Activated T-cell treated with anti-CD3 and anti-CD28 coated beads, Interleukin-2, amount 50 U/mL, for 48 hours (primary cell): ENCODE measurements at regions not wholly inside any gene's neighbourhood (a gene's known extent, or its start where the extent isn't known, plus 50 kb on each side); places are given as distances from the start of the nearest gene placed in this dataset.
"Not testable (repeated sequence)": the region's sequence is repeated elsewhere in the genome, so short reads cannot be mapped to it uniquely, and the experiment has no call there.

Experiments
- DNase-seq, 2 experiments: peaks; one replicate each; pipeline ENCODE4 v3.0.0-alpha.2; 2020

GRCh38 chr5:101153526-101153925, 250.4 kb upstream of the ST8SIA4 start:
- no peak for DNase-seq

DNA sequence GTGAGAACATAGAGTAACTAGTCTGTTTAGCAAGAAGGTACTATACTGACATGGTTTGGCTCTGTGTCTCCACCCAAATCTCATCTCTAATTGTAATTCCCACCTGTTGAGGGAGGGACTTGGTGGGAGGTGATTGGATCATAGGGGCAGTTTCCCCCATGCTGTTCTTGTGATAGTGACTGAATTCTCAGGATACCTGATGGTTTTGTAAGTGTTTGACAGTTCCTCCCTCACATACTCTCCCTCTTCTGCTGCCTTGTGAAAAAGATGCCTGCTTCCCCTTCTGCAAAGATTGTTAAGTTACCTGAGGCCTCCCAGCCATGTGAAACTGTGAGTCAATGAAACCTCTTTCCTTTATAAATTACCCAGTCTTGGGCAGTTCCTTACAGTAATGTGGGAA, 240.4 kb upstream of the ST8SIA4 start:
- DNase-seq: no peak

- no peak for DNase-seq
Observed at GRCh38 chr5:101142102-101142501, 239.0 kb upstream of the ST8SIA4 start.

DNA sequence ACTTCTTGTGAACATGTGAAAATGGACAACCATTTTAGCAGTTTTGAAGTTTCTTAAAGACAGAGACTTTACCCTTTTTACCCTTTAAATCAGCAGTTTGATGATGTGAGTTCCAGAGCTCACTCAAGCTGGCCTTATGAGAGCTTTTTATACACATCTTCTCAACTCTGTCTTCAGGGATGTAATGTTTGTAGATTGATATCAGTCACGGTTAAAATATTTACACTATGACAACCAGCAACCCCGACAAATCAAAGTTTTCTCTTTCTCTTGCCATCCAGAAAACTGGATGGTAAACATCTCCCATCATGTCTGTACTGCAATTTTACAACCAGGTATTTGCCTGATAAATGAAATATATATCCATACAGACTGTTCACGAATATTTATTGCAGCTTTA, 233.4 kb upstream of the ST8SIA4 start:
- DNase-seq: no peak

- DNase-seq: no peak
Observed at GRCh38 chr5:101123363-101123762, 220.3 kb upstream of the ST8SIA4 start.

GRCh38 chr5:101112645-101113044, 209.6 kb upstream of the ST8SIA4 start:
- no peak for DNase-seq

DNA sequence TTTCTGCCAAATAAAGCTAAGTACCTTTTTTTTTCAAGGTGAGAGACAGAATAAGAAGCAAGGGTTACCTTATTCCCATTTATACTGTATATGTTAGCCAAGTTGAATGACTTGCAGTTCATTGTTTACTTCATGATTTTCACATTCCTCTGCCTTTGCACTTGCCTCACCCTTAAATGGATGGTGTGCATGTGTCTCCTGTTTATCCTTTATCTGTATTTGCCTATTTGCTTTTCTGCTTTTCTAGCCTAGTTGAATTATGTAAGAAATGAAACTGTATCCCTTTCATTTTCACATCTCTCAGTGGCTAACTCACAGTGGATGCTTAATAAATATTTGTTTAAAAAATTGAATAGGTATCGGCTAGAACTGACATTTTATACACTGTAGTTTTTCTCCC, 200.8 kb upstream of the ST8SIA4 start:
- no peak for DNase-seq

- DNase-seq: no peak
Observed at GRCh38 chr5:101102506-101102905, 199.4 kb upstream of the ST8SIA4 start.

DNA sequence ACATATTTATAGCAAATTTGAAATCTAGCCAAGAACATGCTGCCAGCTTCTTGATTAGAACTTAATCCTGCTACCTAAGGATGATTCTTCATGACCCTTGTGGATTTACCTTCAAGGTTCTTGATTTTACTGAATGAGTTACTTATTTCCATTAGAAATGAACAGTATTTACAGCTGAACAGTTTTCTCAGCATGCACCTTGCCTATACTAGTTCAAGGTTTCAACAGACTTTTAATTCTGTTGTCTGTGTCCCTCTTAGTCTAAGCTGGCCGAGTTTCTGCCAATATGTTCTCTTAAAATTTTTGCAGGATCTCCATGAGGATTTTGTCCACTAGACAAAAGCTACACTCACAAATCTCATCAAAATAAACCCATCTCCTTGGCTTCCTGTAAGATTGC, 188.8 kb upstream of the ST8SIA4 start:
- DNase-seq: no peak

GRCh38 chr5:101084353-101084752, 181.3 kb upstream of the ST8SIA4 start:
- no peak for DNase-seq

DNA sequence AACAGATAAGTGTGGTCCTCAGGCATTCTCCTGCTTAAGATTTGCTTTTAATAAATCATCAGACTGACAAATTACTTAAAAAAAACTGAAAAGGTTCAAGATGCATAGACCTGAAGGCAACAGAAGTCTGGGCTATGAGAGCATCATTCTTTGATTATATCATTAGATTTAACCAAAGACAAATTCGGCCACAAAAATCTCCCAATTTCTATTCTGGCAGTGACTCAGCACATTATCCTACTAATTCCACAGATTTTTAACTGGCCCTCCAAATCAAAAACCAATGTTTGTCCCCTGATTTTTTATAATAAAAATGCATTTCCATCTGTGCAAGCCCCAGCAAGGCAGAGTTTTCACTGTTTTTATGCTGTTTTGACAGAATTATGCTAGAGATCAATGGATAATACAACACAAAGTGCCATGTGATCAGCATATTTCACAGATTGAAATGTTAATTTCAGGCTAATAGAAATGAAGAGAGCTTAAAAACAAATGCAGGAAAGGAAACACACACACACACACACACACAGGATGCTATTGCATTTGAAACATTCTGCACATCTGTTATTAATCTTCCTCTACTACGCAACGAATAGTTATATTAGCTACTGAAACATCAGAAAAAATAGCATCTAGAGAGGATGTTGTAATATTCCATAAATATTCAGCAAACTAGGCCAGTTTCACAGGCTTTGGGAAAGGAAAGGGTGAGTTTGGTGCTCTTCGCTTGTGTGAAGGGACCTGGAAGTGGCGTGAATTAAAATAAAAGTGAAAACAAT, 177.6 kb upstream of the ST8SIA4 start:
- DNase-seq: no peak

GRCh38 chr5:101068298-101068697, 165.2 kb upstream of the ST8SIA4 start:
- DNase-seq: no peak

DNA sequence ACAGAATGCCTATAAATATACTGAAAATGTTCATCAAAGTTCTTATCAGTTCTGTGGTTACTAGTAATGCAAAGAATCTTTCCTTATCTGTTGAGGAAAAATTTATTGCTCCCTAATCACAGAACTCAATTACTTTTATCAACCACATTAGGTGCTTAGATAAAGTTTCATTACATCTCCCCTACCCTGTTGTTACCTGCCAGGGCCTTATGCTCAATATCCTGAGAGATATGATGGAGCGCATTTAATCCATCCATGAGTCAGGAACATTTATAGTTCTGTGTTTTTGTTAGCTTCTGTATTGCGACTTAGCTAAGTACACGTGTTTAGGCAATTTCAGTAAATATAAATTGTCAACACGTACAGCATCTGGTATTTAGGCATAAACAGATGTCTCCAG, 164.3 kb upstream of the ST8SIA4 start:
- no peak for DNase-seq

GRCh38 chr5:101062902-101063301, 159.8 kb upstream of the ST8SIA4 start:
- no peak for DNase-seq

DNA sequence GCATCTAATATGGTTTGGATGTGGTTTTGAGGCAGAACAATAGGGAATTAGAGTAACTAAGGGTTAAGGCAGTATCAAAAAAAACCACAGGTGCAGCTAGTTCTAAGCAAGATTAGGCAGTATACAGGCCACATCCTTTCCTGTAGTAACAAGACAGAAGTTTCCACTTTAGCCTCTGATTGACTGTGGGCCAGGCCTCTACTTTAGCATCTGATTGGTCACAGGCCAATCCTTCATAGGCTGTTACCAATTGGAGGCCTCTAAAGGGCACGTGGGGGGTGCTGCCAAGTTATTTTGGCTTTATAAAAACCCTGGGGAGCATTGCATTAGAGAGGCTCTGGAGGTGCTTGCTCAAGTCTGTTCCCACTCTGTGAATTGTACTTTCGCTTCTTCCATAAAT, 144.1 kb upstream of the ST8SIA4 start:
- no peak for DNase-seq

- DNase-seq: no peak
Observed at GRCh38 chr5:101045689-101046088, 142.6 kb upstream of the ST8SIA4 start.

GRCh38 chr5:101040002-101040401, 136.9 kb upstream of the ST8SIA4 start:
- DNase-seq: not testable (repeated sequence)

DNA sequence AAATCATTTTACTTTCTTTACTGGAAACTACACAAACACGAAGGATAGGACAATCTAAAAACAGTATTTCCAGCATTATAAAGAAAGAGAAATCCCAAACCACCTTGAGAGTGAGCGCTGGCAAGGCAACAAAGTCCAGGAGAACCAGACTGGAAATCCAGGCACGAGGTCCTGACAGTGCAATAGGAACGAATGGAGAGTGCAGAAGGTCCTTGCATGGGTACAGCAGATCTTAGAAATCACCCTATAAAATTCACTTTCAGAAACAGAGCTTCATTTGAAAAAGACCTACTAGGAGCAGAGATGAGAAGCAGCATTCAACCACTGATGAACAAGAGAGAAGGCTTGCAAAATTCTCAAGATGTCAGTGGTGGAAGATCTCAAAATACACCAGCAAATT, 133.7 kb upstream of the ST8SIA4 start:
- DNase-seq: no peak

GRCh38 chr5:101035425-101035824, 132.3 kb upstream of the ST8SIA4 start:
- no peak for DNase-seq

GRCh38 chr5:101024299-101024698, 121.2 kb upstream of the ST8SIA4 start:
- DNase-seq: no peak

DNA sequence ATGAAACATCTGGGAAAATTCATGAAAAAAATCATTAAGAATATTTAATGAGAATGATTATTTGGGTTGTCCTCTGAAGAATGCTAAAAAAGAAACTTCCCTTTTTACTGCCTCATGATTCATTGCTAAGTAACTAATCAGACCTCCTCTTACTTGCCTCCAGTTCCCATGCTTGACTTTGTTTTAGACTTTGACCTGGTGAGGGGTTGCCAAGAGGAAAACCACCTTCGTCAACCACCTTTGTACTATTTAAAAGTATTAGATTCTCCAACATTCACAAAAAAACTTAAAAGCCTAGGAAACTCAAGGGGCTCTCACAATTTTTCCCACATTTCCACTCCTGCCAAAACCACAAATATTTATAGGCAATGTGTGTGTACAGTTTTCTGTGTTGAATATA, 115.2 kb upstream of the ST8SIA4 start:
- no peak for DNase-seq

DNA sequence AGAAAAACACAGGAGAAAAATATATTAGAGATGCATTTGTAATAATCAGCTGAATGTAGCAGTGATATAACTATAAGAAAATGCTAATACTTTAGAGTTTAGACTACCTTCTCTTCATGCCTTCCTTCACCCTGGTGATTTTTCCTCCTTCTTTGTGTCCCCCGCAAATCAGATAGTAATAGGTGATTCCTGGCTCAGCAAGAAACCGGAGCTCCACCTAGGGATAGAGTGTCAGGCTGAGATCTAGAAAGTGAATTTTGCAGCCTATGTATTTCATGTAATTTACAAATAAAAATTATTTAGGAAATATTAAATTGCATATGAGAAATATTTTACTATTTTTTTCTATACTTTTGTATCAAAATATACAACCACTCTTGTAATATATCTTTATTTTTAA, 109.8 kb upstream of the ST8SIA4 start:
- no peak for DNase-seq

- DNase-seq: no peak
Observed at GRCh38 chr5:101009758-101010519, 106.9 kb upstream of the ST8SIA4 start.

DNA sequence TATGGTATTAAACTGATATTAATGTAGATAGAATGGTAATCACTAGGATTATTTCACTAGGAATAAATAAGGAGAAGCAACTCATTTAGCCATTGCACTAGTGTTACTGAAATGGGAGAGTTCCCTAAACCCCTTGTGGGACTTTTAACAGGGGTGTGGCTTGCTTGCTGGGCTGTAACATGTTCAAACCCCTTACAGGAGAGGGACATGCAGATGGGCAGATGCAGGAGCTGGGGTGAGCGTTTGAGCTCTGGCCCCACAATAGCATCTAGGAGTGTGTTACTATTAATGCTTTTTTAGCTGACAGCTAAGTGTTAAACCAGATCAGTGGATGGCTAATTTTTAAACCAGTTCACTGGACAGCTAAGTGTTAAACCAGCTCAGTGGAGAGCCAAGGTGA, 89.3 kb upstream of the ST8SIA4 start:
- no peak for DNase-seq

DNA sequence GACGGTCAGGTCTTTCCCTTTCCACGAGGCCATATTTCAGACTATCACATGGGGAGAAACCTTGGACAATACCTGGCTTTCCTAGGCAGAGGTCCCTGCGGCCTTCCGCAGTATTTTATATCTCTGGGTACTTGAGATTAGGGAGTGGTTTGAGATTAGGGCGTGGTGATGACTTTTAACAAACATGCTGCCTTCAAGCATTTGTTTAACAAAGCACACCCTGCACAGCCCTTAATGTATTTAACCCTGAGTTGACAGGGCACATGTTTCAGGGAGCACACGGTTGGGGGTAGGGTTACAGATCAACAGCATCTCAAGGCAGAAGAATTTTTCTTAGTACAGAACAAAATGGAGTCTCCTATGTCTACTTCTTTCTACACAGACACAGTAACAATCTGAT, 80.5 kb upstream of the ST8SIA4 start:
- DNase-seq: not testable (repeated sequence)
